HCT116 (cell line): ENCODE measurements at regions not wholly inside any gene's neighbourhood (a gene's known extent, or its start where the extent isn't known, plus 50 kb on each side); places are given as distances from the start of the nearest gene placed in this dataset.
"Not testable (repeated sequence)": the region's sequence is repeated elsewhere in the genome, so short reads cannot be mapped to it uniquely, and the experiment has no call there.

ENCODE experiments used
- ATAC-seq: fragments of 200-7000 bp; cut with Tn5 transposase; 2 replicates; pipeline ENCODE4 v1.9.1; 2020; ENCODE audit warnings: mild to moderate bottlenecking, moderate library complexity
- BruUV-seq: library from RNA; stranded (reverse); fragments of 400-500 nt; replicated peaks from 2 replicates; lab custom pipeline; 2021; lab: Mats Ljungman, UMichigan
- CTCF ChIA-PET: fragments of 300-600 bp; sonication (Branson Sonifier 250); formaldehyde crosslinking; loops from one replicate; lab custom pipeline; 2021; ENCODE audit warnings: antibody characterized with exemption; lab: Charles Lee
- POLR2A ChIA-PET: fragments of 300-600, 350-600 bp; sonication (Branson Sonifier 250); formaldehyde crosslinking; loops from one replicate; lab custom pipeline; 2021; ENCODE audit warnings: antibody characterized with exemption; lab: Charles Lee
- RAD21 ChIA-PET, 2 experiments: fragments of 300-600 bp; sonication (Branson Sonifier 250); formaldehyde crosslinking; loops; one replicate each; lab custom pipeline; 2023; ENCODE audit warnings: low total read pairs in 2 of 2; ENCODE audit not compliant: uncharacterized antibody in 2 of 2, unreplicated experiment in 2 of 2, low non-redundant PET in 1 of 2; lab: Charles Lee
- DNase-seq: peaks from one replicate; pipeline ENCODE4 v3.0.0-alpha.2; 2010; ENCODE audit warnings: low read depth, low spot score
- H2AFZ ChIP-seq: fragments of 200-600 bp; shearing (Covaris generic), sonication (generic); 2 replicates; pipeline ENCODE4 v1.6.1; 2017; ENCODE audit warnings: low read depth, mixed run types, mixed read lengths, antibody characterized with exemption, low read length; ENCODE audit not compliant: poor library complexity, severe bottlenecking
- H3K27ac ChIP-seq: 2 replicates; pipeline ENCODE4 v1.5.1; 2012; ENCODE audit warnings: low read depth, low read length
- H3K27me3 ChIP-seq: fragments of 200-600 bp; sonication (generic); 2 replicates; pipeline ENCODE4 v1.6.1; 2016; ENCODE audit warnings: mixed run types, low read length, mixed read lengths; ENCODE audit not compliant: insufficient read depth
- H3K36me3 ChIP-seq, 2 experiments: fragments of 200-500 bp in 1 of 2; fragments of 200-600 bp in 1 of 2; sonication (Bioruptor generic) in 1 of 2; sonication (generic) in 1 of 2; 2 replicates each; pipeline versions ENCODE4 v1.5.1 to v1.6.1; 2014 to 2016; ENCODE audit warnings: low read length in 2 of 2, inconsistent platforms in 1 of 2, mixed read lengths in 1 of 2, mixed run types in 1 of 2; ENCODE audit not compliant: insufficient read depth in 2 of 2, control insufficient read depth in 1 of 2
- H3K4me1 ChIP-seq, 2 experiments: fragments of 200-600 bp in 1 of 2; sonication (generic) in 1 of 2; 2 replicates each; pipeline versions ENCODE4 v1.5.1 to v1.6.1; 2012 to 2017; ENCODE audit warnings: low read length in 2 of 2, inconsistent platforms in 1 of 2, mild to moderate bottlenecking in 1 of 2, mixed read lengths in 1 of 2, mixed run types in 1 of 2, moderate library complexity in 1 of 2; ENCODE audit not compliant: insufficient read depth in 2 of 2, control insufficient read depth in 1 of 2
- H3K4me2 ChIP-seq: fragments of 200-600 bp; sonication (generic); 2 replicates; pipeline ENCODE4 v1.6.1; 2017; ENCODE audit warnings: mixed run types, low read length, mixed read lengths
- H3K4me3 ChIP-seq, 2 experiments: fragments of 200-600 bp in 1 of 2; sonication (generic) in 1 of 2; replicated peaks in 1 of 2; 2 replicates each; pipeline ENCODE4 v1.5.1; 2011 to 2016; ENCODE audit warnings: low read length in 2 of 2, control low read depth in 1 of 2, low read depth in 1 of 2, mild to moderate bottlenecking in 1 of 2, mixed read lengths in 1 of 2, mixed run types in 1 of 2
- H3K79me2 ChIP-seq: fragments of 200-600 bp; sonication (generic); 2 replicates; pipeline ENCODE4 v1.6.1; 2017; ENCODE audit warnings: mild to moderate bottlenecking, mixed run types, low read length, moderate library complexity, mixed read lengths; ENCODE audit not compliant: insufficient read depth
- H3K9ac ChIP-seq: fragments of 200-600 bp; sonication (generic); 2 replicates; pipeline ENCODE4 v1.6.1; 2016; ENCODE audit warnings: low read length, mixed read lengths
- H3K9me2 ChIP-seq: fragments of 200-600 bp; sonication (generic), shearing (Covaris generic); 2 replicates; pipeline ENCODE4 v1.6.1; 2017; ENCODE audit warnings: mixed run types, mild to moderate bottlenecking, moderate library complexity; ENCODE audit not compliant: insufficient read depth
- H3K9me3 ChIP-seq, 2 experiments: fragments of 200-500 bp in 1 of 2; fragments of 200-600 bp in 1 of 2; sonication (Bioruptor generic) in 1 of 2; sonication (generic) in 1 of 2; 2 replicates each; pipeline ENCODE4 v1.6.1; 2014 to 2017; ENCODE audit warnings: low read length in 2 of 2, mixed read lengths in 2 of 2, inconsistent platforms in 1 of 2, low read depth in 1 of 2, mild to moderate bottlenecking in 1 of 2, mixed run types in 1 of 2, moderate library complexity in 1 of 2; ENCODE audit not compliant: control insufficient read depth in 1 of 2, insufficient read depth in 1 of 2
- H4K20me1 ChIP-seq: fragments of 200-600 bp; sonication (generic), shearing (Covaris generic); 2 replicates; pipeline ENCODE4 v1.6.1; 2017; ENCODE audit warnings: mixed run types, mild to moderate bottlenecking, moderate library complexity; ENCODE audit not compliant: insufficient read depth
- CBX3 ChIP-seq: IDR thresholded peaks from 2 replicates; pipeline ENCODE4 v1.6.1; 2012; ENCODE audit warnings: low read depth
- EGR1 ChIP-seq: IDR thresholded peaks from 2 replicates; pipeline ENCODE4 v1.6.1; 2012; ENCODE audit warnings: low read depth
- ELF1 ChIP-seq: IDR thresholded peaks from 2 replicates; pipeline ENCODE4 v1.6.1; 2012; ENCODE audit warnings: low read depth, borderline replicate concordance
- POLR2A ChIP-seq: IDR thresholded peaks from 2 replicates; pipeline ENCODE4 v1.7.0; 2011; ENCODE audit warnings: borderline replicate concordance; ENCODE audit not compliant: insufficient read depth, insufficient read length; ENCODE audit errors: extremely low read depth
- POLR2AphosphoS5 ChIP-seq: IDR thresholded peaks from 2 replicates; pipeline ENCODE4 v1.6.1; 2011; ENCODE audit warnings: mild to moderate bottlenecking, low read depth, low read length, moderate library complexity
- SP1 ChIP-seq: IDR thresholded peaks from 2 replicates; pipeline ENCODE4 v1.6.1; 2012; ENCODE audit warnings: low read depth
- TCF7L2 ChIP-seq: IDR thresholded peaks from 2 replicates; pipeline ENCODE4 v1.7.0; 2011; ENCODE audit warnings: borderline replicate concordance, inconsistent platforms; ENCODE audit not compliant: insufficient read depth, insufficient read length; ENCODE audit errors: extremely low read depth
- intact Hi-C: fragments of 100-400 bp; cut with micrococcal nuclease; formaldehyde crosslinking; loops from 2 replicates; pipeline ENCODE4 v1.10.0; 2022
- TF ChIP-seq, protein P1 (sequence below): IDR thresholded peaks from 2 replicates; pipeline ENCODE4 v1.6.1; 2012

DNA sequence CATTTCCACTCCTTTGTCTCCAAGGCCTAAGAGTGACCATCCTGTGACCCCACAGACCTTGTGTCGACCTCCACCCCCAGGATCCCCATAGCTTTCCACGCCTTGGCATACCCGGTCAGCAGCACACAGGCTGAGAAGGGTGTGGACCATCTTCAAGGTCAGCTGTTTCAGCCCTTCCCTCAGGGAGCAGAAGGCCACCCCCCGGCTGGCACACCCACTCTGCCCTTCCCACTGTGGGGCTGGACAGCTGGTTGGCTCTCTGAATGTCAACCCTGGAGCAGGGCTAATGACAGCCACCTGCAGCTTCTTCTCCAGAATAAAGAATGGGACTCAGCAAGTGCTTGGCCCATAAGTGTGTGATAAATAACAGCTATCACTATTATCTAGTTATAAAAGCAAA lies 93.1 kb downstream of the OLFM1 start:
- Histone ChIP-seq H3K9ac (no peak overlapping the region), H3K9me3 (no peaks in the 10 kb centered on the region), H3K27me3 (peaks cover 13% of the 10 kb centered on the region; the same call in 1 of the 2 replicates), H3K79me2 (no peaks in the 10 kb centered on the region), H2AFZ (no peak overlapping the region), H3K9me2 (no peaks in the 10 kb centered on the region), H3K4me3 (no peak overlapping the region), H4K20me1 (no peaks in the 10 kb centered on the region), H3K4me1 (no peaks in the 10 kb centered on the region), H3K27ac (no peak overlapping the region), H3K4me2 (no peak overlapping the region), H3K36me3 (no peaks in the 10 kb centered on the region)
- RAD21 ChIA-PET, result no interaction called here
- ATAC-seq, result no peak
- TF ChIP-seq EGR1 (no peak), POLR2AphosphoS5 (no peak), SP1 (no peak)
- DNase-seq, result no peak
- CTCF ChIA-PET, result no interaction called here
- intact Hi-C loops, result no loop called here
- no TSS peak for BruUV-seq
- POLR2A ChIA-PET, result no interaction called here

DNA sequence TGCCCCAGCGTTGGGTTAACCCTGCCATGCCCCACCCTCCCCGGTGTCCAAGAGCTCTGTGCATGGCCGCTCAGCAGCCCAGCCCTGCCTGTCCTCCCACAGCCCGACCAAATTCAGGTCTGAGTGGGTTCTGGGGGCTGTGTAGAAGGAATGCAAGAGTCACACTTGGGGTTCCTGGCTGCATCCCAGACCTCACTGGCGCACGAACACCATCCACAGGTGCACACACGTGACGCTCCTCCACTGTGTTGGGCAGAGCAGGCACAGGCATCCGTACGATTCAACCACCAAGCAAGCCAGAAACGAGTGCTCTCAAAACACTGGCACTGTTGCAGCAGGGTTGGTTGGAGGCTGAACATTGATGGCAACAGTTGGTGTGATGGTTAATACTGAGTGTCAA lies 93.9 kb downstream of the OLFM1 start:
- ChIA-PET POLR2A (no interaction called here), CTCF (no interaction called here)
- intact Hi-C loops, result no loop called here
- H3K36me3 ChIP-seq, result no peaks in the 10 kb centered on the region
- no peaks in the 10 kb centered on the region for H3K79me2 ChIP-seq
- H3K9ac ChIP-seq, result no peak overlapping the region
- no peaks in the 10 kb centered on the region for H3K9me3 ChIP-seq
- DNase-seq (no peak), ATAC-seq (no peak)
- no peaks in the 10 kb centered on the region for H3K9me2 ChIP-seq
- no TSS peak for BruUV-seq
- no peak overlapping the region for H3K4me2 ChIP-seq
- no peaks in the 10 kb centered on the region for H3K4me1 ChIP-seq
- H3K27me3 ChIP-seq, result 0 out of 2 replicates have a peak, but pooled peaks cover 6% of the 10 kb centered on the region
- no peaks in the 10 kb centered on the region for H4K20me1 ChIP-seq
- H2AFZ ChIP-seq, result no peak overlapping the region
- TF ChIP-seq, protein P1, sequence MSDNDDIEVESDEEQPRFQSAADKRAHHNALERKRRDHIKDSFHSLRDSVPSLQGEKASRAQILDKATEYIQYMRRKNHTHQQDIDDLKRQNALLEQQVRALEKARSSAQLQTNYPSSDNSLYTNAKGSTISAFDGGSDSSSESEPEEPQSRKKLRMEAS, result no peak
- no peak for TF ChIP-seq ELF1
- TF ChIP-seq CBX3, result no peak
- TF ChIP-seq POLR2A, result no peak
- TF ChIP-seq TCF7L2, result no peak
- TF ChIP-seq, all 23 proteins: peak for 0
- no peak overlapping the region for H3K27ac ChIP-seq
- H3K4me3 ChIP-seq, result no peak overlapping the region
- RAD21 ChIA-PET, result no interaction called here

DNA sequence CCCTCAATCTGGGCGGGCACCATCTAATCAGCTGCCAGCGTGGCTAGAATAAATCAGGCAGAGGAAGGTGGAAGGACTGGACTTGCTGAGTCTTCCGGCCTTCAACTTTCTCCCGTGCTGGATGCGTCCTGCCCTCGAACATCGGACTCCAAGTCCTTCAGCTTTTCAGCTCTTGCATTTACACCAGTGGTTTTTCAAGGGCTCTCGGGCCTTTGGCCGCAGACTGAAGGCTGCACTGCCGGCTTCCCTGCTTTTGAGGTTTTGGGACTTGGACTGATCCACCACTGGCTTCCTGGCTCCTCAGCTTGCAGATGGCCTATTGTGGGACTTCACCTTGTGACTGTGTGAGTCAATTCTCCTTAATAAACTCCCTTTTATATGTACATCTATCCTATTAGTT lies 94.4 kb downstream of the OLFM1 start:
- H3K79me2 ChIP-seq, POLR2A ChIA-PET, BruUV-seq, H3K27ac ChIP-seq, H3K9me2 ChIP-seq, H3K36me3 ChIP-seq, H3K9me3 ChIP-seq, ATAC-seq, intact Hi-C loops, H4K20me1 ChIP-seq, DNase-seq, H3K9ac ChIP-seq, H3K4me1 ChIP-seq, H3K4me3 ChIP-seq, CTCF ChIA-PET, H3K27me3 ChIP-seq, H3K4me2 ChIP-seq, H2AFZ ChIP-seq, RAD21 ChIA-PET: not testable (repeated sequence)
